Osteocyte (in vitro differentiated cells): ENCODE measurements at regions not wholly inside any gene's neighbourhood (a gene's known extent, or its start where the extent isn't known, plus 50 kb on each side); places are given as distances from the start of the nearest gene placed in this dataset.

Experiments
- DNase-seq: peaks from one replicate; pipeline ENCODE4 v3.0.0; 2021; ENCODE audit warnings: mixed read lengths; ENCODE audit not compliant: unreplicated experiment; ENCODE audit errors: extremely low spot score
- H3K27ac Mint-ChIP-seq: one replicate; pipeline ENCODE4 v1.8.0; 2021; ENCODE audit warnings: mild to moderate bottlenecking, mixed read lengths; ENCODE audit not compliant: unreplicated experiment
- H3K27me3 Mint-ChIP-seq: one replicate; pipeline ENCODE4 v1.8.0; 2021; ENCODE audit warnings: mixed read lengths; ENCODE audit not compliant: unreplicated experiment
- H3K36me3 Mint-ChIP-seq: one replicate; pipeline ENCODE4 v1.8.0; 2021; ENCODE audit warnings: mixed read lengths; ENCODE audit not compliant: unreplicated experiment
- H3K4me1 Mint-ChIP-seq: one replicate; pipeline ENCODE4 v1.8.0; 2021; ENCODE audit warnings: mixed read lengths; ENCODE audit not compliant: unreplicated experiment
- H3K4me3 Mint-ChIP-seq: one replicate; pipeline ENCODE4 v1.8.0; 2021; ENCODE audit warnings: mild to moderate bottlenecking, moderate library complexity, mixed read lengths; ENCODE audit not compliant: unreplicated experiment
- H3K9me3 Mint-ChIP-seq: one replicate; pipeline ENCODE4 v1.8.0; 2021; ENCODE audit warnings: mixed read lengths; ENCODE audit not compliant: unreplicated experiment
- CTCF ChIP-seq: fragments of 200-600 bp; sonication (generic); IDR thresholded peaks from 2 replicates; pipeline ENCODE4 v1.5.0; 2021; ENCODE audit warnings: antibody characterized with exemption, mild to moderate bottlenecking, moderate library complexity

GRCh38 chr6:134851548-134851947, 98.4 kb downstream of the ALDH8A1 start:
- no peak for DNase-seq

GRCh38 chr6:134850721-134851305, 99.1 kb downstream of the ALDH8A1 start:
- H3K9me3 Mint-ChIP-seq = no peaks in the 10 kb centered on the region
- H3K27ac Mint-ChIP-seq = no peak overlapping the region
- H3K4me1 Mint-ChIP-seq = peaks cover 6% of the 10 kb centered on the region
- no peaks in the 10 kb centered on the region for H3K36me3 Mint-ChIP-seq
- no peak overlapping the region for H3K4me3 Mint-ChIP-seq
- no peaks in the 10 kb centered on the region for H3K27me3 Mint-ChIP-seq
- no peak for TF ChIP-seq CTCF
- no peak for DNase-seq

More at GRCh38 chr6:134851548-134851947, 98.4 kb downstream of the ALDH8A1 start:
- H3K27me3 Mint-ChIP-seq = no peaks in the 10 kb centered on the region
- H3K4me3 Mint-ChIP-seq = no peak overlapping the region
- no peak overlapping the region for H3K27ac Mint-ChIP-seq
- H3K36me3 Mint-ChIP-seq = no peaks in the 10 kb centered on the region
- TF ChIP-seq CTCF = no peak
- no peaks in the 10 kb centered on the region for H3K9me3 Mint-ChIP-seq
- peaks cover 6% of the 10 kb centered on the region for H3K4me1 Mint-ChIP-seq

GRCh38 chr6:134849920-134850447, 99.9 kb downstream of the ALDH8A1 start:
- Mint-ChIP-seq H3K4me1 (peaks cover 5% of the 10 kb centered on the region), H3K36me3 (no peaks in the 10 kb centered on the region), H3K9me3 (no peaks in the 10 kb centered on the region), H3K4me3 (no peak overlapping the region), H3K27ac (no peak overlapping the region), H3K27me3 (no peaks in the 10 kb centered on the region)
- no peak for TF ChIP-seq CTCF
- no peak for DNase-seq

GRCh38 chr6:134848076-134848475, 101.8 kb downstream of the ALDH8A1 start:
- H3K9me3 Mint-ChIP-seq = no peaks in the 10 kb centered on the region
- H3K27me3 Mint-ChIP-seq = no peaks in the 10 kb centered on the region
- H3K27ac Mint-ChIP-seq = no peak overlapping the region
- H3K4me1 Mint-ChIP-seq = peaks cover 4% of the 10 kb centered on the region
- TF ChIP-seq CTCF = no peak
- no peak for DNase-seq
- H3K4me3 Mint-ChIP-seq = no peak overlapping the region
- H3K36me3 Mint-ChIP-seq = no peaks in the 10 kb centered on the region

- H3K27me3 Mint-ChIP-seq = no peaks in the 10 kb centered on the region
- no peak overlapping the region for H3K4me3 Mint-ChIP-seq
- H3K9me3 Mint-ChIP-seq = no peaks in the 10 kb centered on the region
- H3K36me3 Mint-ChIP-seq = no peaks in the 10 kb centered on the region
- DNase-seq = no peak
- peaks cover 4% of the 10 kb centered on the region for H3K4me1 Mint-ChIP-seq
- TF ChIP-seq CTCF = no peak
- H3K27ac Mint-ChIP-seq = no peak overlapping the region
Measured at GRCh38 chr6:134846865-134847264, 103.0 kb downstream of the ALDH8A1 start.
